ENCODE measurements at regions not wholly inside any gene's neighbourhood (a gene's known extent, or its start where the extent isn't known, plus 50 kb on each side); places are given as distances from the start of the nearest gene placed in this dataset.

- DNase-seq (no peak), ATAC-seq (ENCODE audit: insufficient read depth, low read depth) (no peak)
- Histone ChIP-seq H3K4me1 (ENCODE audit: insufficient read depth, low read length) (no peaks in the 10 kb centered on the region), H2AFZ (ENCODE audit: low read depth, low read length) (no peak overlapping the region), H3K4me3 (ENCODE audit: low read depth in 1 of 2, low read length in 2 of 2) (no peak overlapping the region), H3K36me3 (ENCODE audit: insufficient read depth, low read length) (no peaks in the 10 kb centered on the region), H3K9me3 (ENCODE audit: insufficient read depth, low read length, severe bottlenecking) (peaks cover 8% of the 10 kb centered on the region), H3K27ac (ENCODE audit: low read length) (no peak overlapping the region), H3K9ac (ENCODE audit: low read depth, low read length) (no peak overlapping the region), H3K4me2 (ENCODE audit: insufficient read depth, low read length) (no peak overlapping the region), H3K79me2 (ENCODE audit: insufficient read depth, low read length) (no peaks in the 10 kb centered on the region), H3K27me3 (ENCODE audit: insufficient read depth, low read length, poor library complexity) (no peaks in the 10 kb centered on the region), H4K20me1 (ENCODE audit: insufficient read depth, low read length) (no peaks in the 10 kb centered on the region)
- TF ChIP-seq CTCF (IDR thresholded peaks at IDR 0.05; ENCODE audit: borderline replicate concordance, extremely low read depth, low read length, poor library complexity, severe bottlenecking), result no peak
- no peak for TF ChIP-seq EZH2 (IDR thresholded peaks at IDR 0.05; ENCODE audit: borderline replicate concordance, low read depth, low read length, severe bottlenecking)
Observed at GRCh38 chr14:43123544-43123943, 1383.5 kb downstream of the FSCB start.

GRCh38 chr14:43119672-43120071 lies 1387.4 kb downstream of the FSCB start:
- peaks cover 8% of the 10 kb centered on the region for H3K9me3 ChIP-seq (ENCODE audit: insufficient read depth, low read length, severe bottlenecking)
- TF ChIP-seq CTCF (IDR thresholded peaks at IDR 0.05; ENCODE audit: borderline replicate concordance, extremely low read depth, low read length, poor library complexity, severe bottlenecking) (no peak), EZH2 (IDR thresholded peaks at IDR 0.05; ENCODE audit: borderline replicate concordance, low read depth, low read length, severe bottlenecking) (no peak)
- H3K27me3 ChIP-seq (ENCODE audit: insufficient read depth, low read length, poor library complexity), result no peaks in the 10 kb centered on the region
- no peak overlapping the region for H3K27ac ChIP-seq (ENCODE audit: low read length)
- H3K79me2 ChIP-seq (ENCODE audit: insufficient read depth, low read length), result no peaks in the 10 kb centered on the region
- H2AFZ ChIP-seq (ENCODE audit: low read depth, low read length), result no peak overlapping the region
- ATAC-seq (ENCODE audit: insufficient read depth, low read depth), result no peak
- no peaks in the 10 kb centered on the region for H3K36me3 ChIP-seq (ENCODE audit: insufficient read depth, low read length)
- H3K4me2 ChIP-seq (ENCODE audit: insufficient read depth, low read length), result no peak overlapping the region
- no peak overlapping the region for H3K9ac ChIP-seq (ENCODE audit: low read depth, low read length)
- H4K20me1 ChIP-seq (ENCODE audit: insufficient read depth, low read length), result no peaks in the 10 kb centered on the region
- no peaks in the 10 kb centered on the region for H3K4me1 ChIP-seq (ENCODE audit: insufficient read depth, low read length)
- DNase-seq, result no peak
- no peak overlapping the region for H3K4me3 ChIP-seq (ENCODE audit: low read depth in 1 of 2, low read length in 2 of 2)

- no peaks in the 10 kb centered on the region for H3K36me3 ChIP-seq (ENCODE audit: insufficient read depth, low read length)
- ATAC-seq (ENCODE audit: insufficient read depth, low read depth) (no peak), DNase-seq (no peak)
- peaks cover 8% of the 10 kb centered on the region for H3K9me3 ChIP-seq (ENCODE audit: insufficient read depth, low read length, severe bottlenecking)
- no peaks in the 10 kb centered on the region for H3K79me2 ChIP-seq (ENCODE audit: insufficient read depth, low read length)
- TF ChIP-seq CTCF (IDR thresholded peaks at IDR 0.05; ENCODE audit: borderline replicate concordance, extremely low read depth, low read length, poor library complexity, severe bottlenecking), result no peak
- no peak for TF ChIP-seq EZH2 (IDR thresholded peaks at IDR 0.05; ENCODE audit: borderline replicate concordance, low read depth, low read length, severe bottlenecking)
- H3K4me3 ChIP-seq (ENCODE audit: low read depth in 1 of 2, low read length in 2 of 2), result no peak overlapping the region
- H3K4me2 ChIP-seq (ENCODE audit: insufficient read depth, low read length), result no peak overlapping the region
- H4K20me1 ChIP-seq (ENCODE audit: insufficient read depth, low read length), result no peaks in the 10 kb centered on the region
- no peaks in the 10 kb centered on the region for H3K27me3 ChIP-seq (ENCODE audit: insufficient read depth, low read length, poor library complexity)
- no peak overlapping the region for H2AFZ ChIP-seq (ENCODE audit: low read depth, low read length)
- no peak overlapping the region for H3K9ac ChIP-seq (ENCODE audit: low read depth, low read length)
- H3K4me1 ChIP-seq (ENCODE audit: insufficient read depth, low read length), result no peaks in the 10 kb centered on the region
- H3K27ac ChIP-seq (ENCODE audit: low read length), result no peak overlapping the region
Observed at GRCh38 chr14:43116341-43116740, 1390.7 kb downstream of the FSCB start.

- DNase-seq (no peak), ATAC-seq (ENCODE audit: insufficient read depth, low read depth) (no peak)
- Histone ChIP-seq H4K20me1 (ENCODE audit: insufficient read depth, low read length) (no peaks in the 10 kb centered on the region), H3K4me1 (ENCODE audit: insufficient read depth, low read length) (no peaks in the 10 kb centered on the region), H3K9me3 (ENCODE audit: insufficient read depth, low read length, severe bottlenecking) (no peaks in the 10 kb centered on the region), H2AFZ (ENCODE audit: low read depth, low read length) (no peak overlapping the region), H3K9ac (ENCODE audit: low read depth, low read length) (no peak overlapping the region), H3K79me2 (ENCODE audit: insufficient read depth, low read length) (no peaks in the 10 kb centered on the region), H3K4me3 (ENCODE audit: low read depth in 1 of 2, low read length in 2 of 2) (no peak overlapping the region), H3K36me3 (ENCODE audit: insufficient read depth, low read length) (no peaks in the 10 kb centered on the region), H3K27ac (ENCODE audit: low read length) (no peak overlapping the region), H3K27me3 (ENCODE audit: insufficient read depth, low read length, poor library complexity) (no peaks in the 10 kb centered on the region), H3K4me2 (ENCODE audit: insufficient read depth, low read length) (no peak overlapping the region)
- TF ChIP-seq EZH2 (IDR thresholded peaks at IDR 0.05; ENCODE audit: borderline replicate concordance, low read depth, low read length, severe bottlenecking) (no peak), CTCF (IDR thresholded peaks at IDR 0.05; ENCODE audit: borderline replicate concordance, extremely low read depth, low read length, poor library complexity, severe bottlenecking) (no peak)
Observed at GRCh38 chr14:43105305-43105704, 1401.8 kb downstream of the FSCB start.

Measured in DND-41 (cell line).